Neuronal stem cell (in vitro differentiated cells): ENCODE measurements at regions not wholly inside any gene's neighbourhood (a gene's known extent, or its start where the extent isn't known, plus 50 kb on each side); places are given as distances from the start of the nearest gene placed in this dataset.

Source experiments
- DNase-seq: peaks from one replicate; pipeline ENCODE4 v3.0.0-alpha.2; 2013; ENCODE audit warnings: low spot score
- H2AFZ ChIP-seq: one replicate; pipeline ENCODE4 v1.6.1; 2013; ENCODE audit warnings: mild to moderate bottlenecking, low read length, inconsistent platforms
- H2AK5ac ChIP-seq: 2 replicates; pipeline ENCODE4 v1.6.1; 2013; ENCODE audit warnings: low read depth, mild to moderate bottlenecking, inconsistent platforms, low read length, moderate library complexity, mixed read lengths
- H2BK120ac ChIP-seq: 2 replicates; pipeline ENCODE4 v1.6.1; 2013; ENCODE audit warnings: low read depth, mild to moderate bottlenecking, inconsistent platforms, low read length, moderate library complexity, mixed read lengths
- H2BK12ac ChIP-seq: one replicate; pipeline ENCODE4 v1.6.1; 2013; ENCODE audit warnings: low read length, inconsistent platforms
- H2BK15ac ChIP-seq: 2 replicates; pipeline ENCODE4 v1.6.1; 2013; ENCODE audit warnings: mild to moderate bottlenecking, low read length, inconsistent platforms, mixed read lengths
- H2BK5ac ChIP-seq: one replicate; pipeline ENCODE4 v1.6.1; 2013; ENCODE audit warnings: inconsistent platforms, mild to moderate bottlenecking, low read length, moderate library complexity
- H3K14ac ChIP-seq: one replicate; pipeline ENCODE4 v1.6.1; 2013; ENCODE audit warnings: low read length, inconsistent platforms
- H3K18ac ChIP-seq: 2 replicates; pipeline ENCODE4 v1.6.1; 2013; ENCODE audit warnings: low read length, inconsistent platforms
- H3K23ac ChIP-seq: 2 replicates; pipeline ENCODE4 v1.6.1; 2013; ENCODE audit warnings: low read depth, mild to moderate bottlenecking, mixed read lengths, low read length, inconsistent platforms; ENCODE audit not compliant: poor library complexity
- H3K27ac ChIP-seq: replicated peaks from 3 replicates; pipeline ENCODE4 v1.5.1; 2013; ENCODE audit warnings: low read length, inconsistent platforms
- H3K27me3 ChIP-seq, 3 experiments: 2 replicates each; pipeline ENCODE4 v1.6.1; 2013; ENCODE audit warnings: low read length in 3 of 3, mild to moderate bottlenecking in 2 of 3, inconsistent platforms in 1 of 3, low read depth in 1 of 3, mixed read lengths in 1 of 3, moderate library complexity in 1 of 3; ENCODE audit not compliant: control insufficient read depth in 3 of 3, insufficient read depth in 3 of 3
- H3K36me3 ChIP-seq, 2 donors: replicated peaks in 1 of 2; 2 replicates each; pipeline ENCODE4 v1.6.1; 2013; ENCODE audit warnings: low read length in 2 of 2; ENCODE audit not compliant: control insufficient read depth in 2 of 2, insufficient read depth in 2 of 2
- H3K4ac ChIP-seq: 2 replicates; pipeline ENCODE4 v1.6.1; 2013; ENCODE audit warnings: inconsistent platforms, mild to moderate bottlenecking, low read length, moderate library complexity
- H3K4me1 ChIP-seq, 2 donors: 1 replicate in 1 of 2; 2 replicates in 1 of 2; pipeline ENCODE4 v1.6.1; 2013; ENCODE audit warnings: low read length in 2 of 2, low read depth in 1 of 2; ENCODE audit not compliant: control insufficient read depth in 2 of 2, insufficient read depth in 1 of 2
- H3K4me2 ChIP-seq: one replicate; pipeline ENCODE4 v1.6.1; 2013; ENCODE audit warnings: mild to moderate bottlenecking, low read length, inconsistent platforms; ENCODE audit not compliant: insufficient read depth, poor library complexity, severe bottlenecking
- H3K4me3 ChIP-seq, 2 donors: 2 replicates each; pipeline ENCODE4 v1.5.1; 2013; ENCODE audit warnings: low read length in 2 of 2, mild to moderate bottlenecking in 2 of 2, inconsistent platforms in 1 of 2, moderate library complexity in 1 of 2
- H3K79me1 ChIP-seq: one replicate; pipeline ENCODE4 v1.6.1; 2013; ENCODE audit warnings: low read depth, mild to moderate bottlenecking, inconsistent platforms, low read length, moderate library complexity
- H3K9ac ChIP-seq: one replicate; pipeline ENCODE4 v1.6.1; 2013; ENCODE audit warnings: mild to moderate bottlenecking, low read depth, low read length, inconsistent platforms; ENCODE audit not compliant: poor library complexity
- H3K9me3 ChIP-seq, 2 donors: replicated peaks in 1 of 2; 2 replicates each; pipeline versions ENCODE3 to v1.6.1; 2013; ENCODE audit warnings: low read length in 2 of 2, mild to moderate bottlenecking in 2 of 2, inconsistent platforms in 1 of 2, low read depth in 1 of 2, mixed read lengths in 1 of 2, moderate library complexity in 1 of 2; ENCODE audit not compliant: control insufficient read depth in 2 of 2, insufficient read depth in 1 of 2
- H4K8ac ChIP-seq: one replicate; pipeline ENCODE4 v1.6.1; 2013; ENCODE audit warnings: low read depth, mild to moderate bottlenecking, inconsistent platforms, low read length, moderate library complexity
- H4K91ac ChIP-seq: one replicate; pipeline ENCODE4 v1.6.1; 2013; ENCODE audit warnings: low read length, low read depth, mild to moderate bottlenecking, inconsistent platforms; ENCODE audit not compliant: poor library complexity
- whole genome bisulfite sequencing, 2 donors: extraction: QIAGEN DNeasy Blood & Tissue Kit; methylation state at CpG; one replicate each; pipeline ENCODE4 v1.1.7; 2013; ENCODE audit warnings: missing lambda C conversion rate in 2 of 2, mixed read lengths in 1 of 2; ENCODE audit not compliant: insufficient read length in 2 of 2, insufficient replicate concordance in 1 of 2; ENCODE audit errors: extremely low coverage in 2 of 2; 5-methylcytosine and 5-hydroxymethylcytosine counted together

DNA sequence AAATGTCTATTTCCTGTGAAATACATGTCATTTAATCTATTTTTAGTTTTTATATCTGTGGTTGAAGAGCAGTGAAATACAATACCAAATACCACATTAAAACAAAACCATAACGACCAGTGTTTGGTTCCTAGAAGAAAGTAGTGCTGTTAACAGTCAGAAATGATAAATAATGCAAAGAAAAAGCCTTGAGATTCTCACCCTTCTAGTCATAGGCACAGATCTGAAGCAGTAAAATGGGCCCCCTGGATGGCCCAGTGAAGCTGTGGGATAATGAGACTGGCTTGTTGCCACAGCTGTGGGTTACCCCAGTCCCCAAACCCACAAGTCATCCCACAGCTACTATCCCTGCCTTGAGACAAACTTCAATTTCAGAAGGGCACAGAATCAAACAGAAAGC lies 137.3 kb upstream of the RPL34 start:
- H3K4me2 ChIP-seq: no peak overlapping the region
- WGBS, 2 donors: no CpG with 5 or more reads among the region's 1 CpG
- no peak overlapping the region for H3K18ac ChIP-seq
- H3K14ac ChIP-seq: no peak overlapping the region
- no peak overlapping the region for H3K9ac ChIP-seq
- H3K79me1 ChIP-seq: no peaks in the 10 kb centered on the region
- no peak overlapping the region for H2BK5ac ChIP-seq
- no peak overlapping the region for H2AK5ac ChIP-seq
- no peak overlapping the region for H2BK12ac ChIP-seq
- no peak overlapping the region for H2AFZ ChIP-seq
- H3K4me3 ChIP-seq: no peak overlapping the region
- no peak overlapping the region for H4K8ac ChIP-seq
- H3K27ac ChIP-seq: no peak overlapping the region
- no peak overlapping the region for H4K91ac ChIP-seq
- no peak overlapping the region for H3K4ac ChIP-seq
- no peak overlapping the region for H2BK120ac ChIP-seq
- no peak overlapping the region for H2BK15ac ChIP-seq
- H3K23ac ChIP-seq: no peak overlapping the region
- H3K36me3 ChIP-seq: no peaks in the 10 kb centered on the region
- H3K4me1 ChIP-seq: no peaks in the 10 kb centered on the region
- DNase-seq: no peak
- H3K27me3 ChIP-seq: no peaks in the 10 kb centered on the region
- no peaks in the 10 kb centered on the region for H3K9me3 ChIP-seq

DNA sequence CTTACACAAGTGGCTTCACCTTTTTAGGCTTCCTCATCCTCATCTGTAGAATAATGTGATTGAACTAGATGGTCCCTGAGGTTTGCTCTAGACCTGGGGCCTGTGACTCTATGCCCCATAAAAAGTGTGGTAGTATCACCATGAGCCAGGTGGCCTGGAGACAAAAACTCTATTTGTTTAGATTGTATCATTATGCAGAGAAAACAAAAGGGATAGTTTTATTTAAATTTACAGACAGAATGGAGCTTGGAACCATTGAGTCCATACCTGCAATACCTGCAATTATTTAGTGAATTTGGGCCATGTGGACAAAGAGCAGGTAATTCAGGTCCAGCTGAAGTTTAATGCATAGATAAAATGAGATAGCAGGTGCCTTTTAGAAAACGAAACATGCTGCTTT lies 139.5 kb upstream of the RPL34 start:
- no peak overlapping the region for H2AK5ac ChIP-seq
- H2AFZ ChIP-seq: no peak overlapping the region
- no peak overlapping the region for H3K27ac ChIP-seq
- H3K36me3 ChIP-seq: no peaks in the 10 kb centered on the region
- no peak for DNase-seq
- no peak overlapping the region for H3K4me2 ChIP-seq
- H2BK120ac ChIP-seq: no peak overlapping the region
- no peak overlapping the region for H3K9ac ChIP-seq
- H3K4ac ChIP-seq: no peak overlapping the region
- H3K9me3 ChIP-seq: no peaks in the 10 kb centered on the region
- no peaks in the 10 kb centered on the region for H3K27me3 ChIP-seq
- no CpG with 5 or more reads among the region's 1 CpG for WGBS, 2 donors
- no peak overlapping the region for H2BK12ac ChIP-seq
- H3K4me3 ChIP-seq: no peak overlapping the region
- no peak overlapping the region for H3K23ac ChIP-seq
- H4K91ac ChIP-seq: no peak overlapping the region
- no peak overlapping the region for H2BK15ac ChIP-seq
- no peak overlapping the region for H3K14ac ChIP-seq
- no peak overlapping the region for H3K18ac ChIP-seq
- no peaks in the 10 kb centered on the region for H3K4me1 ChIP-seq
- H3K79me1 ChIP-seq: no peaks in the 10 kb centered on the region
- H4K8ac ChIP-seq: no peak overlapping the region
- no peak overlapping the region for H2BK5ac ChIP-seq

DNA sequence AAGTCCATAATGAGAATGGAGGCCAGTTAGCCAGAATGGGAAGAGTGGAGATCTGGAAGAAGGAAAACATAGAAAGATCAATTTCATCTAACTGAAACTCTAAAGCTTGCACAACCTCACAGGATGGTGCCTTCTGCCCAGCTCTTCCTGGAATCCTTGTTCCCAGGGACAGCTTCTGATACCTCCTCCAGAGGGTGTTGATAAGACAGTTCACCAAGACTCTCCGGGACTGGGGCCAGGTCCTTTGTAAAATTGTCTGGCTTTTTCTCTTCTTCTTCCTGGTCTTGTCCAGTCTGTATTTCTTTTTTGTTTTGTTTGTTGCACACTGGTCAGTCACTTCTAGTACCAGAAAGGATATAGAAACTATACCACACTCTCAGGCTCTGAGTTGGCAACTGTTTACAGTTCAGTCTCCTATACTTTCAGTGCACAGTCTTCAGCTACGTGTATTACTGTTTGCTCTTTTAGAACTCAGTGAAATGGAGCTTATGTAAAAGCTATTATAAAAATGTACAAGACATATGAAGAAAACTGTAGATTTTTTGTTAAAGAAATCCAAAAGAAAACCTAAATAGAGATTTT lies 142.8 kb upstream of the RPL34 start:
- Histone ChIP-seq H2BK120ac (no peak overlapping the region), H3K14ac (no peak overlapping the region), H3K79me1 (no peaks in the 10 kb centered on the region), H3K23ac (no peak overlapping the region), H4K91ac (no peak overlapping the region), H2AK5ac (no peak overlapping the region), H3K9ac (no peak overlapping the region), H4K8ac (no peak overlapping the region), H3K4me1 (no peaks in the 10 kb centered on the region), H2BK5ac (no peak overlapping the region), H3K4ac (no peak overlapping the region), H3K9me3 (no peaks in the 10 kb centered on the region), H3K4me3 (no peak overlapping the region), H2AFZ (no peak overlapping the region), H3K18ac (no peak overlapping the region), H3K27me3 (no peaks in the 10 kb centered on the region), H2BK12ac (no peak overlapping the region), H3K27ac (no peak overlapping the region), H3K36me3 (no peaks in the 10 kb centered on the region), H3K4me2 (no peak overlapping the region), H2BK15ac (no peak overlapping the region)
- WGBS, 2 donors: no CpG with 5 or more reads among the region's 2 CpGs
- DNase-seq: no peak

DNA sequence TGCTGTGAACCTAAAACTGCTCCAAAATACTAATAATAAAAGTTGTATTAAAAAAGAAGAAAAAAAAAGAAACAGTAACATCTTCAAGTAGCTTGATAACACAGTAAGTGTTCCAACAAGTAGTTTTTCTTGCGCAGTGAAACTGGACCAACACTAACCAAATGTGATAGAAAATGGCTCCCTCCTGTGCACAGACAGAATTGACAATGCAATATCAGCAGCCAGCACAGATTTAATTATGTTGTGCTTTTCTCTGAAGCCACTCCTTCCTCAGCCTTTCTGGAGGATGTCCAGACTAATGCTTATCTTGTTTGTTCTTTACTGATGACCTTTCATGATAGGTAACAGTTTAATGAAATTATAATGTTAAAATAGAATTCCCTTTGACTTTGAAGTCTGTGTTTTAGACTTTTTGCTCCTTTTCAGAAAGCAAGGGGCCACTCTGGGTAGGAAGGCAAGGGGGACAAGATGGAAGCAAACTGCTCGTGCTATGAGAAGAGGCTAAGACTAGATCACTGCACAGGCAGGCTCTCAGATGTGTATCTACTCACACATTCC lies 147.1 kb upstream of the RPL34 start:
- H2BK5ac ChIP-seq: no peak overlapping the region
- no peak overlapping the region for H3K9ac ChIP-seq
- no peak overlapping the region for H2BK12ac ChIP-seq
- H2AK5ac ChIP-seq: no peak overlapping the region
- no CpG with 5 or more reads among the region's 2 CpGs for WGBS, 2 donors
- no peak for DNase-seq
- H3K4ac ChIP-seq: no peak overlapping the region
- no peak overlapping the region for H3K4me3 ChIP-seq
- no peaks in the 10 kb centered on the region for H3K79me1 ChIP-seq
- no peaks in the 10 kb centered on the region for H3K9me3 ChIP-seq
- H3K23ac ChIP-seq: no peak overlapping the region
- H4K8ac ChIP-seq: no peak overlapping the region
- no peak overlapping the region for H3K14ac ChIP-seq
- H3K27ac ChIP-seq: no peak overlapping the region
- H2BK120ac ChIP-seq: no peak overlapping the region
- H3K4me2 ChIP-seq: no peak overlapping the region
- no peak overlapping the region for H2BK15ac ChIP-seq
- H4K91ac ChIP-seq: no peak overlapping the region
- H3K18ac ChIP-seq: no peak overlapping the region
- no peaks in the 10 kb centered on the region for H3K27me3 ChIP-seq
- no peak overlapping the region for H2AFZ ChIP-seq
- H3K36me3 ChIP-seq: no peaks in the 10 kb centered on the region
- no peaks in the 10 kb centered on the region for H3K4me1 ChIP-seq
